ENCODE measurements at regions not wholly inside any gene's neighbourhood (a gene's known extent, or its start where the extent isn't known, plus 50 kb on each side); places are given as distances from the start of the nearest gene placed in this dataset.

GRCh38 chr17:34420254-34420766 lies 57.3 kb upstream of the CCL1 start:
- DNase-seq (ENCODE audit: low read depth, low spot score) = no peak

GRCh38 chr17:34416116-34416515 lies 53.1 kb upstream of the CCL1 start:
- no peak for DNase-seq (ENCODE audit: low read depth, low spot score)

GRCh38 chr17:34414339-34414738 lies 51.3 kb upstream of the CCL1 start:
- no peak for DNase-seq (ENCODE audit: low read depth, low spot score)

GRCh38 chr17:34413443-34414119 lies 50.5 kb upstream of the CCL1 start:
- no peak for DNase-seq (ENCODE audit: low read depth, low spot score)

- DNase-seq (ENCODE audit: low read depth, low spot score) = no peak
These were observed 50.0 kb upstream of the CCL1 start for GRCh38 chr17:34412965-34413441.
